GM21786 (cell line): ENCODE measurements at regions not wholly inside any gene's neighbourhood (a gene's known extent, or its start where the extent isn't known, plus 50 kb on each side); places are given as distances from the start of the nearest gene placed in this dataset.

Experiments
- ATAC-seq: cut with Tn5 transposase; IDR thresholded peaks from one replicate; pipeline ENCODE4 v1.9.1; 2021; ENCODE audit not compliant: unreplicated experiment

GRCh38 chr13:50685956-50686355 is 157.5 kb downstream of the DLEU7 start:
- ATAC-seq = no peak

DNA sequence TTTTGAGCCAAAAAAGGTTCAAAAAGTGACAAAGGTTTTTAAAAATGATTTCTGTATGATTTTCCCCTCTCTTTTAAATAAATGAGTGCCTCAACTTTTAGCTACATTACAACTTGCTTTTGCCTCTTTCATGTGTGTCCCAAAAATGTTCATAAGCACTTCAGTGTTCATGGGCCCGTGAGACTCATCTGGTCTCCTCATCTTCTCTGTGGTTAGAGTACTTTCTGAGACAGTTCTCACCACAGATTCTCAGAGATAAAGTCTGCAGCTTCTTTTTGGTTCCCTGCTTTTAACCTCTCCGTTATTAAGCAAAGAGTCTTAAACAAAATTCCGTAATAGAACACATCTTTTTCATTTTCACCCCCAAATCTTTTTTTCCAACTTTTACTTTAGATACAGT is 156.9 kb downstream of the DLEU7 start:
- ATAC-seq = no peak

- no peak for ATAC-seq
Measured at GRCh38 chr13:50687545-50687944, 155.9 kb downstream of the DLEU7 start.

- no peak for ATAC-seq
Measured at GRCh38 chr13:50690006-50690405, 153.5 kb downstream of the DLEU7 start.

DNA sequence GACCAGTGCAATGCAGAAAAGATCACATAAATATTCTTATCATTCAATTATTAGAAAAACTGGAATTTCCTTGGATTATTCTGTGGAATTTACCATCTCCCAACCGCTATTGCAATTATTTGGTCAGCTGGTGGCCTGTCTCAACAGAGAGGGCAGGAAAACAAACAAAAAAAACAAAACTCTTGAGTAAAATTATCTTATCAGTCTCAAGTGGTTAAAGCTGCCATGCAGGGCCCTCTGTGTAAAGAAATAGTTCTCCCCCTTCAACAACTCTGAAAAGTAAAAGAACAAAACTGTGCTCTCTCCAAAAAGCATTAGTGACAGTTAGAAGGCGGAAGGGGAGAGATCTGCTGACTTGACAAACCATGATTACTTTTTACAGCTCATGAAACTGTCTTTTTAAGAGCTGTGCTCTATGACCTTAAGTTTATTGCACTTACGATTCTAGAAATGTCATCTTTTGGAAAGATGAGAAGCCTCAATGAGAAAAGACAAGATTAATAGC is 152.3 kb downstream of the DLEU7 start:
- ATAC-seq = no peak

DNA sequence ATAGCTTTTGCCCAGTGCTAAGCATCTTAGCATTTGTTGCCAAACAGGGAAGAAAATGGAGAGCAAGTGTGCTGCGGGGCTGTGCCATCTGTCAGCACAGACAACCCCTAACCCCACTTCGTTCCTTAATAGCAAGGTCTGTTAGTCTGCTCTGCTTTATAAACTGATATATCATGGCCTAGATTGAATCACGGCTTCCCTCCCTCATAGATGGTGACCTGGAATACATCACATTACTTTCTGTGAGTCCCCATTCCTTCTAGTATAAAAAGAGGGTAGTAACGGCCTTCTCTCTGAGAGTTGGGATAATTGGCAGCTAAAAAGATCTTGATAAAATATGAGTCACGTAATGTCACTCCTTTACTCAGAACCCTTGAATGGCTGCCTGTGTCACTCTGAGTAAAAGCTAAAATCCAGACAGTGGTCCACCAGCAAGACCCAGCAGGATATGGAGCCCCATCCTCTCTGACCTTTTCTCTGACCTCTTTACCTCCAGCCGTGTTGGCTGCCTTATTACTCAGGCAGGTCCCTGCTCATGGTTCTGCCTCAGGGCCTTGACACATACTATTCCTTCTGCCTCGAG is 151.7 kb downstream of the DLEU7 start:
- no peak for ATAC-seq

GRCh38 chr13:50692396-50692915 is 151.0 kb downstream of the DLEU7 start:
- no peak for ATAC-seq

- ATAC-seq = no peak
Measured at GRCh38 chr13:50693727-50694126, 149.8 kb downstream of the DLEU7 start.

DNA sequence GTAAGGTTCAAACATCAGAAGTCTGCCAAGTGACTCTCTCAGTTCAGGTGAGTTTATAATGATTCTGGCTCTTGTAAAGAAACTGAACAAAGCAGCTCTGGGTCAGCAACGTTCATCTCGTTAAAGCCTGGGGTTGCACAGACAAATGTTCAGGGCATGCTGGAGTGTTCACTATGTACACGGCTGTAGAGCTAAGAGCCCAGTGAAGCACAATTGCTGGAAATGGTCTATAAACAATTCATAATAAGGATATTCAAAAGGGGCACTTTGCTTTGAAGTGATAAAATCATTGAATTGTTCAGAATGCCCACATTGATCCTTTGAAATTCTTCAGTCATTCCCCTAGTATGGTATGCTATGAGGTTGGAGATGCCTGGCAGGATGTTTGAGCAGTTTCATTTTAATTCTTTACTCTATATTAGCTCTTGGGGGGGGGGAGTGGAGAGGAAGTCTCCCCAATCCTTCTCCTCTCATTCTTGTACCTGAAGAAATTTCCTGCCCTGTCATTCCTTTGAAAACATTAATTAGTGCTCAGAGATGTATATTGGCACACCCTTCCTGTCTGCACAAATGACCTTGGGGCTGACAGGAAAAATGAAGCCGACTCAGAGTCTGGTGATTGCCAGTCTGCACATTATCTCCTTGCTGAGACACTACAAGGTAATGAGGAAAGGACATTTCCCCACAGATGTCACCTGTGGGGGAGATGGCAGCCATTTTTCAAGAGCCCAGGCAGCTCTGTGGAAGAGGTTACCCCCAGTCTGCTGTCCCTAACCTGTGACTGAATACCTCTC is 145.5 kb downstream of the DLEU7 start:
- ATAC-seq = no peak

DNA sequence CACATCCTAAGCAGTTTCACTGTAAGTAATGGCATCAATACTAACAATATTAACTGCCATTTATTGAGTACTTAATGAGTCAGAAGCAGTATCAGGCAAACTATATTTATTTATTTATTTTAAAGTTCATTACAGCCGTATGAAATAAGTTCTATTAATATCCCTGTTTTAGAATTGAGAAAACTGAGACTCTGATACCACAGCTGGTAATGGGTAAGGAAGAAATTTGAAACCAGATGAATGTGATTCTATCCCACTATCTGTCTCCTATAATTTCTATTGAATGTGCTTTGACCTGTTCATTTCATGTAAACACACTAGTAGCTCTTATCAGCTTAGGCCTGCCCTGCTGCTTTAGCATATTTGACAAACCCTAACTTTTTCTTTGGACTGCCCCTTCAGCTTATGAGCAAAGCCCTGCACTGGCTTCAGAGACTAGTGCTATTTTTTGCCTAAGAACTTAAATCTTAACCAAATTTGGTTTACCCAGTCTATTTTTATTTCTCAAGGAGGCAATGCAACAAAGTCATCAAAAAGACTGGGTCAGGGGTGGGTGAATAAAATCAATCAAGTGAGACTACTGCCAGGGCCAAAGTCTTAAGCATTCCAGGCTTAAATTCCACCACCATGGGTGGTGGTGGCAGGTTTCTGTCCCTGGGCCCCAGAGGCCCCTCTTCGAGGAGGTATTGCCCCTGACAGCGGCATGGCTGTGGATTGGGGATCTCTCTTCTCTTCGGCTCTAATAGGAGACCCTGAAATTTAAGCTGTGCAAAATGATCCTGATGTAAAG is 143.4 kb downstream of the DLEU7 start:
- no peak for ATAC-seq

- no peak for ATAC-seq
Measured at GRCh38 chr13:50700664-50701305, 142.7 kb downstream of the DLEU7 start.

DNA sequence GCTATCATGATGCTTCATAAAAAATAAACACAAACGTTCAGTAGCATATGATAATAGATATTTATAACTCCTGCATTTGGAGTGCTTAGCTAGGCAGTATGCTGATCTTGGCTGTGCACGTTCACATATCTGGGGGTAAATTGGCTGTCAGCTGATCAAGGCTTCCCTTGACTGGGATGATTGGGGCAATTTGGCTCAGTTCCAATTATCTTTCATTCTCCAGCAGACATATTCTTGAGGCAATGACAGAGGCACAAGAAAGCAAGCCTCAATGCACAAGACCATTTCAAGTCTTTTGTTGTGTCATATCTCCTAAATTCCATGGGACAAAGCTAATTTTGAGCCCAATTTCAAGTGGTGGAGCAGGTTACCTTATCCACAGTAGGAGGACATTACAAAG is 142.0 kb downstream of the DLEU7 start:
- ATAC-seq = no peak

- no peak for ATAC-seq
Measured at GRCh38 chr13:50706505-50706904, 137.0 kb downstream of the DLEU7 start.

- no peak for ATAC-seq
Measured at GRCh38 chr13:50707628-50708027, 135.9 kb downstream of the DLEU7 start.

GRCh38 chr13:50708461-50708860 is 135.0 kb downstream of the DLEU7 start:
- no peak for ATAC-seq

DNA sequence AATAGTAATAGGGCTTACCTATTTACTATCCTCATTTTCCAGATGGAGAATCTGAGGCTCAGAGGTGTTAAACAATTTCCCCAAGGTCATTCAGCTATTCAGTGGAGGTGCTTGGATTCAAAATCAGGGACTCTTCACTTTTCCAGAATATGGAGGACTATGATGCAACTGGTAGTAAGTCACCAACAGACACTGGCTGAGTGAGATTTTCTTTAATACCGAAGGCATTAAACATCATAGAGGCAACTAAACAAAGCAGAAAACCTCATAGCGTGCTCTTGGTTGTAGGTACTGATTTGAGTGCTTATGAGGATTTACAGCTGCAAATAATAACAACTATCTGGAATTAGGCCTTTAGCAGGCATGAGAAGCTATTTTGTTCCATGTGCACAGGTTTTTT is 134.4 kb downstream of the DLEU7 start:
- no peak for ATAC-seq

GRCh38 chr13:50711131-50711815 is 132.2 kb downstream of the DLEU7 start:
- ATAC-seq = no peak

DNA sequence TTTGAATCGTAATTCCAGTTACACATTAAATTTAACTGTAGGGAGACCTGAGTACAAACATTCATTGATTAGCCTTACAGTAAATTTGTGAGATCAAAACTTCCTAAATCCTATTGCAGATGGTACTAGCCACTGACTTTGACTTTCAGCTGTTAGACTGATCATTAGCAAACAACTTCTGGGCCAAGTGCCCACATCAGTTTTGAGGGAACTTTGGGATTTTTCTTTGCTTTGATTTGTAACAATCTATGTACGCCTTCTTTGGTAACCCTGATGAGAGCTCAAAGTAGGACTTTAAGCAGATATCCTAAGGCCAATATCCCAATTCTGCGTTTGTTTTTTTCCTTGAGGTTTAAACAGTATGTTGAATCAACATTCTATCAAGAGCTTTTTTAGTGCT is 131.5 kb downstream of the DLEU7 start:
- ATAC-seq = no peak

DNA sequence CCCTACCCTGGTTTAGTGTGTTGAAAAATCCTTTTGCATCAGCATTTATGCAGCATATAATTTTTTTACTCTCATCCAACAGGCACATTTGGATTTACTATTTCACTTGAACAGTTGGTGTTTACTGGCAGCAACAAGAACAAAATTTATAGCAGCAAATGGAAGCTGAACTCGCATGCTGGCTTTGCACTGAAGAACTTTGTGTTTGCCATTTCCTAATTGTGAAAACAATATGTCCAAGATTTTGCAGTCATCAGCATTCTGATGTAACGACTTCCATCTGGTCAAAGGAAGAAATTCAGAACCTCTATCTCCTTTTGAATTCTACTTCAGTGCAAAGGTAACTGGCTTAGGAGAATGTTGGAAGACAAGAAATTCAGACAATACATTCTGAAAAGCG is 131.0 kb downstream of the DLEU7 start:
- ATAC-seq = no peak

- no peak for ATAC-seq
Measured at GRCh38 chr13:50712881-50713280, 130.6 kb downstream of the DLEU7 start.
